ENCODE measurements at regions not wholly inside any gene's neighbourhood (a gene's known extent, or its start where the extent isn't known, plus 50 kb on each side); places are given as distances from the start of the nearest gene placed in this dataset.

- no peak for DNase-seq
- H3K9me3 ChIP-seq (ENCODE audit: control insufficient read depth, low read length, poor library complexity, severe bottlenecking) = no peaks in the 10 kb centered on the region
- H3K27ac Mint-ChIP-seq = no peak overlapping the region
- peaks cover 21% of the 10 kb centered on the region for H3K27me3 Mint-ChIP-seq
- H3K4me3 Mint-ChIP-seq = no peak overlapping the region
- peaks cover 4% of the 10 kb centered on the region for H3K4me1 Mint-ChIP-seq
- ATAC-seq = no peak
- peaks cover 2% of the 10 kb centered on the region for H3K36me3 Mint-ChIP-seq (ENCODE audit: low read depth)
Observed at GRCh38 chr4:140211161-140211560, 57.2 kb upstream of the MAML3 start.

GRCh38 chr4:140208921-140209320, 54.9 kb upstream of the MAML3 start:
- no peak overlapping the region for H3K4me3 Mint-ChIP-seq
- no peaks in the 10 kb centered on the region for H3K9me3 ChIP-seq (ENCODE audit: control insufficient read depth, low read length, poor library complexity, severe bottlenecking)
- no peak overlapping the region for H3K27ac Mint-ChIP-seq
- no peaks in the 10 kb centered on the region for H3K36me3 Mint-ChIP-seq (ENCODE audit: low read depth)
- ATAC-seq = no peak
- H3K27me3 Mint-ChIP-seq = peaks cover 21% of the 10 kb centered on the region
- DNase-seq = no peak
- no peaks in the 10 kb centered on the region for H3K4me1 Mint-ChIP-seq
